SK-N-SH treated with all-trans-retinoic acid at 6 μM for 48 hours (cell line): ENCODE measurements at regions not wholly inside any gene's neighbourhood (a gene's known extent, or its start where the extent isn't known, plus 50 kb on each side); places are given as distances from the start of the nearest gene placed in this dataset.

Experiments
- ATAC-seq: fragments of 200-7000 bp; cut with Tn5 transposase; 3 replicates; pipeline ENCODE4 v1.9.1; 2020; ENCODE audit warnings: mild to moderate bottlenecking, moderate library complexity
- ARNTL ChIP-seq: fragments of 450-650 bp; formaldehyde crosslinking; IDR thresholded peaks from 2 replicates; pipeline ENCODE4 v1.5.0; 2020; ENCODE audit warnings: low read depth, mild to moderate bottlenecking, moderate library complexity, borderline replicate concordance
- BACH2 ChIP-seq: fragments of 250-450 bp; sonication (Bioruptor Pico); IDR thresholded peaks from 2 replicates; pipeline ENCODE4 v1.9.0; 2021; ENCODE audit warnings: mild to moderate bottlenecking, borderline replicate concordance
- CREB5 ChIP-seq: fragments of 250-450 bp; sonication (Bioruptor Pico); IDR thresholded peaks from 2 replicates; pipeline ENCODE4 v1.5.1; 2020; ENCODE audit warnings: low read depth, mild to moderate bottlenecking, moderate library complexity
- CSDC2 ChIP-seq: fragments of 250-450 bp; sonication (Bioruptor Pico); IDR thresholded peaks from 2 replicates; pipeline ENCODE4 v1.5.0; 2020; ENCODE audit warnings: mild to moderate bottlenecking, moderate library complexity
- ESRRG ChIP-seq: fragments of 250-450 bp; sonication (Bioruptor Pico); IDR thresholded peaks from 2 replicates; pipeline ENCODE4 v1.6.1; 2021; ENCODE audit warnings: mild to moderate bottlenecking
- GLIS3 ChIP-seq: fragments of 250-450 bp; sonication (Bioruptor Pico); IDR thresholded peaks from 2 replicates; pipeline ENCODE4 v1.5.0; 2020; ENCODE audit warnings: mild to moderate bottlenecking, moderate library complexity
- ISL1 ChIP-seq: fragments of 250-450 bp; sonication (Bioruptor Pico); IDR thresholded peaks from 2 replicates; pipeline ENCODE4 v2.1.2; 2022; ENCODE audit warnings: mild to moderate bottlenecking, moderate library complexity
- PPARA ChIP-seq: fragments of 250-450 bp; sonication (Bioruptor Pico); IDR thresholded peaks from 2 replicates; pipeline ENCODE4 v1.5.0; 2020; ENCODE audit warnings: mild to moderate bottlenecking, borderline replicate concordance
- RARB ChIP-seq: fragments of 250-450 bp; sonication (Bioruptor Pico); IDR thresholded peaks from 2 replicates; pipeline ENCODE4 v1.8.0; 2021; ENCODE audit warnings: mild to moderate bottlenecking, moderate library complexity
- SNAI2 ChIP-seq: fragments of 250-450 bp; sonication (Bioruptor Pico); IDR thresholded peaks from 2 replicates; pipeline ENCODE4 v1.5.0; 2020; ENCODE audit warnings: mild to moderate bottlenecking, moderate library complexity
- TCF4 ChIP-seq: fragments of 250-450 bp; sonication (Bioruptor Pico); IDR thresholded peaks from 2 replicates; pipeline ENCODE4 v1.8.0; 2021; ENCODE audit warnings: mild to moderate bottlenecking, moderate library complexity, borderline replicate concordance
- TOX ChIP-seq: fragments of 250-450 bp; sonication (Bioruptor Pico); IDR thresholded peaks from 2 replicates; pipeline ENCODE4 v1.8.0; 2021; ENCODE audit warnings: mild to moderate bottlenecking, moderate library complexity, borderline replicate concordance
- ZFP3 ChIP-seq: fragments of 250-450 bp; sonication (Bioruptor Pico); IDR thresholded peaks from 2 replicates; pipeline ENCODE4 v1.5.0; 2020; ENCODE audit warnings: mild to moderate bottlenecking, moderate library complexity
- ZFP30 ChIP-seq: fragments of 450-650 bp; formaldehyde crosslinking; IDR thresholded peaks from 2 replicates; pipeline ENCODE4 v1.5.0; 2022; ENCODE audit warnings: mild to moderate bottlenecking, moderate library complexity
- ZNF565 ChIP-seq: fragments of 450-650 bp; formaldehyde crosslinking; conservative IDR thresholded peaks from 2 replicates; pipeline ENCODE4 v1.5.0; 2020; ENCODE audit warnings: low read depth, mild to moderate bottlenecking, moderate library complexity
- ZNF70 ChIP-seq: fragments of 450-650 bp; formaldehyde crosslinking; IDR thresholded peaks from 2 replicates; pipeline ENCODE4 v1.5.0; 2020; ENCODE audit warnings: mild to moderate bottlenecking, moderate library complexity
- TF ChIP-seq, protein P1 (sequence below): fragments of 250-450 bp; sonication (Bioruptor Pico); IDR thresholded peaks from 2 replicates; pipeline ENCODE4 v1.8.0; 2021; ENCODE audit warnings: low read depth, mild to moderate bottlenecking, moderate library complexity, borderline replicate concordance
- TF ChIP-seq, protein P2 (sequence below): fragments of 250-450 bp; sonication (Bioruptor Pico); IDR thresholded peaks from 2 replicates; pipeline ENCODE4 v1.5.1; 2021; ENCODE audit warnings: mild to moderate bottlenecking, moderate library complexity
- TF ChIP-seq, protein P3 (sequence below): fragments of 250-450 bp; sonication (Bioruptor Pico); IDR thresholded peaks from 2 replicates; pipeline ENCODE4 v1.8.0; 2020; ENCODE audit warnings: mild to moderate bottlenecking, moderate library complexity, borderline replicate concordance
- TF ChIP-seq, protein P4 (sequence below): fragments of 250-450 bp; sonication (Bioruptor Pico); IDR thresholded peaks from 2 replicates; pipeline ENCODE4 v1.5.0; 2020; ENCODE audit warnings: mild to moderate bottlenecking, moderate library complexity

DNA sequence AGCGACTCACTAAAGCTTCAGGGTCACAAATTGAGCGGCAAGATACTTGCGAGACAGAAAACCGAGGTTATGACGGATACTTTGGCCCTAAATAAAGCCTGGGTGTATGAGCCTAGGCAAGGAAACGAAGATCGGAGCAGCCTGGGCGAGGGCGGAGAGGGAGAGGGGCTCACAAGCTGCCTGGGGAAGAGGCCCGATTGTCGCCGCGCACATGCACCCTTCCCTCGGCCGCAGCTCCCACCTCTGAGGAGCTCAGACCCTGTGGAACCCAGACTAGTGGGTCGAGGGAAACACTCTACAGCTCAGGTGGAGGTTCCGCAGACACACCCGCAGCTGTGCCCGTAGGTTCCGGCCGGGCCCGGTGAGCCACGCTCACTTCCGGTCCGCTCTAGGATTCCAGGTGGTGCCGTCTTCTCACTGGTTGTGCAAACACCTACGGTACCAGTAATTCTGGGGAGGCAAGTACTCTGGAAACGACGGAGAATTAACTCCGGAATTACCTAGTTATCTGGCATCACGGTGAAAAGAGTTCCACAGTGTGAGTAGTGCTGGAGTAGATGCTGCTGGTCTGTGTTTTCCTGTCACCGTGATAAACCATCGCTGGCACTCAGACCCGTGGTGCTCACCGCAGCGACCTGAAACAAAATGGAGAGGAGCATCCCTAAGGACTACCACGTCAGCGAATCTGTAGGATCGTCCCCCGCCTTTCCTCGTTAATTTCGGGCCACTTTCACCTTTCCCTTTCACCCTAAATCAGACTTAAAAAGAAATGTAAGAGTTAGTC, 61.5 kb downstream of the GPX5 start:
- TF ChIP-seq BACH2 (CRISPR knock-in tag), result no peak
- TF ChIP-seq CSDC2 (CRISPR knock-in tag), result 0 out of 2 replicates have a peak, but pooled peaks have one; percentile 56
- TF ChIP-seq TCF4 (CRISPR knock-in tag), result no peak
- TF ChIP-seq ZNF565, result no peak
- TF ChIP-seq GLIS3 (CRISPR knock-in tag), result no peak
- no peak for TF ChIP-seq ZFP30 (CRISPR knock-in tag)
- TF ChIP-seq, protein P1, sequence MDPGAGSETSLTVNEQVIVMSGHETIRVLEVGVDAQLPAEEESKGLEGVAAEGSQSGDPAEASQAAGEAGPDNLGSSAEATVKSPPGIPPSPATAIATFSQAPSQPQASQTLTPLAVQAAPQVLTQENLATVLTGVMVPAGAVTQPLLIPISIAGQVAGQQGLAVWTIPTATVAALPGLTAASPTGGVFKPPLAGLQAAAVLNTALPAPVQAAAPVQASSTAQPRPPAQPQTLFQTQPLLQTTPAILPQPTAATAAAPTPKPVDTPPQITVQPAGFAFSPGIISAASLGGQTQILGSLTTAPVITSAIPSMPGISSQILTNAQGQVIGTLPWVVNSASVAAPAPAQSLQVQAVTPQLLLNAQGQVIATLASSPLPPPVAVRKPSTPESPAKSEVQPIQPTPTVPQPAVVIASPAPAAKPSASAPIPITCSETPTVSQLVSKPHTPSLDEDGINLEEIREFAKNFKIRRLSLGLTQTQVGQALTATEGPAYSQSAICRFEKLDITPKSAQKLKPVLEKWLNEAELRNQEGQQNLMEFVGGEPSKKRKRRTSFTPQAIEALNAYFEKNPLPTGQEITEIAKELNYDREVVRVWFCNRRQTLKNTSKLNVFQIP (CRISPR knock-in tag), result no peak
- no peak for TF ChIP-seq CREB5 (CRISPR knock-in tag)
- TF ChIP-seq TOX (CRISPR knock-in tag), result no peak
- no peak for TF ChIP-seq RARB (CRISPR knock-in tag)
- no peak for TF ChIP-seq ISL1 (CRISPR knock-in tag)
- TF ChIP-seq, protein P2, sequence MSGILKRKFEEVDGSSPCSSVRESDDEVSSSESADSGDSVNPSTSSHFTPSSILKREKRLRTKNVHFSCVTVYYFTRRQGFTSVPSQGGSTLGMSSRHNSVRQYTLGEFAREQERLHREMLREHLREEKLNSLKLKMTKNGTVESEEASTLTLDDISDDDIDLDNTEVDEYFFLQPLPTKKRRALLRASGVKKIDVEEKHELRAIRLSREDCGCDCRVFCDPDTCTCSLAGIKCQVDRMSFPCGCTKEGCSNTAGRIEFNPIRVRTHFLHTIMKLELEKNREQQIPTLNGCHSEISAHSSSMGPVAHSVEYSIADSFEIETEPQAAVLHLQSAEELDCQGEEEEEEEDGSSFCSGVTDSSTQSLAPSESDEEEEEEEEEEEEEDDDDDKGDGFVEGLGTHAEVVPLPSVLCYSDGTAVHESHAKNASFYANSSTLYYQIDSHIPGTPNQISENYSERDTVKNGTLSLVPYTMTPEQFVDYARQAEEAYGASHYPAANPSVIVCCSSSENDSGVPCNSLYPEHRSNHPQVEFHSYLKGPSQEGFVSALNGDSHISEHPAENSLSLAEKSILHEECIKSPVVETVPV (CRISPR knock-in tag), result no peak
- no peak for TF ChIP-seq SNAI2 (CRISPR knock-in tag)
- TF ChIP-seq, protein P3, sequence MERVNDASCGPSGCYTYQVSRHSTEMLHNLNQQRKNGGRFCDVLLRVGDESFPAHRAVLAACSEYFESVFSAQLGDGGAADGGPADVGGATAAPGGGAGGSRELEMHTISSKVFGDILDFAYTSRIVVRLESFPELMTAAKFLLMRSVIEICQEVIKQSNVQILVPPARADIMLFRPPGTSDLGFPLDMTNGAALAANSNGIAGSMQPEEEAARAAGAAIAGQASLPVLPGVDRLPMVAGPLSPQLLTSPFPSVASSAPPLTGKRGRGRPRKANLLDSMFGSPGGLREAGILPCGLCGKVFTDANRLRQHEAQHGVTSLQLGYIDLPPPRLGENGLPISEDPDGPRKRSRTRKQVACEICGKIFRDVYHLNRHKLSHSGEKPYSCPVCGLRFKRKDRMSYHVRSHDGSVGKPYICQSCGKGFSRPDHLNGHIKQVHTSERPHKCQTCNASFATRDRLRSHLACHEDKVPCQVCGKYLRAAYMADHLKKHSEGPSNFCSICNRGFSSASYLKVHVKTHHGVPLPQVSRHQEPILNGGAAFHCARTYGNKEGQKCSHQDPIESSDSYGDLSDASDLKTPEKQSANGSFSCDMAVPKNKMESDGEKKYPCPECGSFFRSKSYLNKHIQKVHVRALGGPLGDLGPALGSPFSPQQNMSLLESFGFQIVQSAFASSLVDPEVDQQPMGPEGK (CRISPR knock-in tag), result 0 out of 2 replicates have a peak, but pooled peaks have one; percentile 15
- TF ChIP-seq, all 23 proteins: peak for 2
- ATAC-seq, result peak; percentile 78

GRCh38 chr6:28587746-28588075, 62.0 kb downstream of the GPX5 start:
- TF ChIP-seq SNAI2 (CRISPR knock-in tag) (no peak), ESRRG (CRISPR knock-in tag) (no peak), BACH2 (CRISPR knock-in tag) (no peak), CREB5 (CRISPR knock-in tag) (no peak), GLIS3 (CRISPR knock-in tag) (no peak), RARB (CRISPR knock-in tag) (no peak), ARNTL (CRISPR knock-in tag) (no peak), PPARA (CRISPR knock-in tag) (no peak), CSDC2 (CRISPR knock-in tag) (no peak), ZNF565 (no peak), ISL1 (CRISPR knock-in tag) (no peak), ZFP3 (CRISPR knock-in tag) (no peak), TOX (CRISPR knock-in tag) (no peak), TCF4 (CRISPR knock-in tag) (no peak), ZFP30 (CRISPR knock-in tag) (no peak), ZNF70 (CRISPR knock-in tag) (no peak)
- TF ChIP-seq, protein P1 (CRISPR knock-in tag), result no peak
- TF ChIP-seq, protein P3 (CRISPR knock-in tag), result no peak
- TF ChIP-seq, protein P4, sequence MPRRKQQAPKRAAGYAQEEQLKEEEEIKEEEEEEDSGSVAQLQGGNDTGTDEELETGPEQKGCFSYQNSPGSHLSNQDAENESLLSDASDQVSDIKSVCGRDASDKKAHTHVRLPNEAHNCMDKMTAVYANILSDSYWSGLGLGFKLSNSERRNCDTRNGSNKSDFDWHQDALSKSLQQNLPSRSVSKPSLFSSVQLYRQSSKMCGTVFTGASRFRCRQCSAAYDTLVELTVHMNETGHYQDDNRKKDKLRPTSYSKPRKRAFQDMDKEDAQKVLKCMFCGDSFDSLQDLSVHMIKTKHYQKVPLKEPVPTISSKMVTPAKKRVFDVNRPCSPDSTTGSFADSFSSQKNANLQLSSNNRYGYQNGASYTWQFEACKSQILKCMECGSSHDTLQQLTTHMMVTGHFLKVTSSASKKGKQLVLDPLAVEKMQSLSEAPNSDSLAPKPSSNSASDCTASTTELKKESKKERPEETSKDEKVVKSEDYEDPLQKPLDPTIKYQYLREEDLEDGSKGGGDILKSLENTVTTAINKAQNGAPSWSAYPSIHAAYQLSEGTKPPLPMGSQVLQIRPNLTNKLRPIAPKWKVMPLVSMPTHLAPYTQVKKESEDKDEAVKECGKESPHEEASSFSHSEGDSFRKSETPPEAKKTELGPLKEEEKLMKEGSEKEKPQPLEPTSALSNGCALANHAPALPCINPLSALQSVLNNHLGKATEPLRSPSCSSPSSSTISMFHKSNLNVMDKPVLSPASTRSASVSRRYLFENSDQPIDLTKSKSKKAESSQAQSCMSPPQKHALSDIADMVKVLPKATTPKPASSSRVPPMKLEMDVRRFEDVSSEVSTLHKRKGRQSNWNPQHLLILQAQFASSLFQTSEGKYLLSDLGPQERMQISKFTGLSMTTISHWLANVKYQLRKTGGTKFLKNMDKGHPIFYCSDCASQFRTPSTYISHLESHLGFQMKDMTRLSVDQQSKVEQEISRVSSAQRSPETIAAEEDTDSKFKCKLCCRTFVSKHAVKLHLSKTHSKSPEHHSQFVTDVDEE (CRISPR knock-in tag), result no peak
- peak; percentile 5; the same call in 2 of the 3 replicates for ATAC-seq
